Keratinocyte (primary cell): ENCODE measurements at regions not wholly inside any gene's neighbourhood (a gene's known extent, or its start where the extent isn't known, plus 50 kb on each side); places are given as distances from the start of the nearest gene placed in this dataset.

Experiments used
- EZH2 ChIP-seq: IDR thresholded peaks from one replicate; pipeline ENCODE4 v1.6.1; 2012; ENCODE audit warnings: inconsistent platforms, mild to moderate bottlenecking, low read length, moderate library complexity
- TF ChIP-seq, protein P1 (sequence below), 3 experiments: IDR thresholded peaks in 1 of 3; conservative IDR thresholded peaks in 1 of 3; optimal IDR thresholded peaks in 1 of 3; 2 replicates in 2 of 3; 3 replicates in 1 of 3; pipeline versions ENCODE3 to v1.5.1; 2011; ENCODE audit warnings: low read length in 3 of 3, mild to moderate bottlenecking in 3 of 3, moderate library complexity in 2 of 3, control low read depth in 1 of 3, inconsistent platforms in 1 of 3; ENCODE audit not compliant: insufficient read depth in 2 of 3; ENCODE audit errors: extremely low read depth in 1 of 3

DNA sequence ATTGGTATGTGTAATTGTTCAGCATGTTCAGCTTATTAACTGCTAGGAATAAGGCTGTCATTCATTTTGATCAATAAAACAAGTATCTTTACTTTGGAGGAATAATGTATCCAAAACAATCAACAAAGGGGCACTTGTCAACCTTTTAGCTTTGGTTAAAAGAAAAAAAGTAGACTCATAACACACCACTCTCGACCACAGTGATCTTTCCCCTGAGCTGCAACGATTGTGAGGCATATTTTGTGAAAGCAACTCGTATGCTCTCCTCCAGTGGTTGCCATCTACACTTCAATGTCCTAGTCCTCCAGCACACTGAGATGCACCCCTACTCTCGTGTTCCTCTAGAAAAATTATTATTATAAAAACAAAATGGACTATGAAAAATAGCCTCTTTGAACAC lies 60.1 kb upstream of the PDE7B start:
- TF ChIP-seq, protein P1, sequence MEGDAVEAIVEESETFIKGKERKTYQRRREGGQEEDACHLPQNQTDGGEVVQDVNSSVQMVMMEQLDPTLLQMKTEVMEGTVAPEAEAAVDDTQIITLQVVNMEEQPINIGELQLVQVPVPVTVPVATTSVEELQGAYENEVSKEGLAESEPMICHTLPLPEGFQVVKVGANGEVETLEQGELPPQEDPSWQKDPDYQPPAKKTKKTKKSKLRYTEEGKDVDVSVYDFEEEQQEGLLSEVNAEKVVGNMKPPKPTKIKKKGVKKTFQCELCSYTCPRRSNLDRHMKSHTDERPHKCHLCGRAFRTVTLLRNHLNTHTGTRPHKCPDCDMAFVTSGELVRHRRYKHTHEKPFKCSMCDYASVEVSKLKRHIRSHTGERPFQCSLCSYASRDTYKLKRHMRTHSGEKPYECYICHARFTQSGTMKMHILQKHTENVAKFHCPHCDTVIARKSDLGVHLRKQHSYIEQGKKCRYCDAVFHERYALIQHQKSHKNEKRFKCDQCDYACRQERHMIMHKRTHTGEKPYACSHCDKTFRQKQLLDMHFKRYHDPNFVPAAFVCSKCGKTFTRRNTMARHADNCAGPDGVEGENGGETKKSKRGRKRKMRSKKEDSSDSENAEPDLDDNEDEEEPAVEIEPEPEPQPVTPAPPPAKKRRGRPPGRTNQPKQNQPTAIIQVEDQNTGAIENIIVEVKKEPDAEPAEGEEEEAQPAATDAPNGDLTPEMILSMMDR (optimal IDR thresholded peaks at IDR 0.05 in 1 of 3, IDR thresholded peaks at IDR 0.05 in 1 of 3, conservative IDR thresholded peaks at IDR 0.05 in 1 of 3; ENCODE audit: extremely low read depth in 1 of 3, insufficient read depth in 2 of 3, low read length in 3 of 3): no peak
- TF ChIP-seq EZH2: no peak
